SK-N-SH (cell line): ENCODE measurements at regions not wholly inside any gene's neighbourhood (a gene's known extent, or its start where the extent isn't known, plus 50 kb on each side); places are given as distances from the start of the nearest gene placed in this dataset.

Experiments
- EZH2phosphoT487 ChIP-seq: fragments of 200-600 bp; sonication (generic); IDR thresholded peaks from 2 replicates; pipeline ENCODE4 v1.6.1; 2017; ENCODE audit warnings: low read depth, mixed run types, mild to moderate bottlenecking, antibody characterized with exemption, moderate library complexity, borderline replicate concordance
- TF ChIP-seq, protein P1 (sequence below): fragments of 200-600 bp; sonication (generic); IDR thresholded peaks from 2 replicates; pipeline ENCODE4 v1.6.1; 2017; ENCODE audit warnings: antibody characterized with exemption, mild to moderate bottlenecking, moderate library complexity
- TF ChIP-seq, protein P2 (sequence below): fragments of 150-350 bp; IDR thresholded peaks from 2 replicates; pipeline ENCODE4 v1.6.1; 2016; ENCODE audit warnings: mild to moderate bottlenecking, low read depth, low read length

DNA sequence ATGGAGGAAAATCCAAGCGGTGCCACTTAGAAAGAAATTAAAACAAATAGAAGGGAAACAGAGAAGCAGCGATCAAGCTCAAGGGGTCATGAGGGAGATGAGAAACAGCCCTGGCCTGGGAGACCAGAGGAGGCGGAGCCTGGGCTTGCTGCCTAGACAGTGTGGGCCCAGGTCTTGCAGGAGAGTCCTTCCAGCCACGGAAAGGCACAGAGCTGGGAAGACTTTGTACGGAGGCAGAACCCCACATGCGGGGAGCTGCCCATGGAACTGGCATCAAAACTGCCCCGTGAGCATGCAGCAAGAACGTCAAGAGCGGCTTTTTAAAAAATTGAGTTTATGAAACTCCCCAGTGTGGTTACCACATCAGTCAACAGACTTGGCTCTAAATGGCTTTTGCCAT lies 119.4 kb downstream of the IRX1 start:
- TF ChIP-seq, protein P1, sequence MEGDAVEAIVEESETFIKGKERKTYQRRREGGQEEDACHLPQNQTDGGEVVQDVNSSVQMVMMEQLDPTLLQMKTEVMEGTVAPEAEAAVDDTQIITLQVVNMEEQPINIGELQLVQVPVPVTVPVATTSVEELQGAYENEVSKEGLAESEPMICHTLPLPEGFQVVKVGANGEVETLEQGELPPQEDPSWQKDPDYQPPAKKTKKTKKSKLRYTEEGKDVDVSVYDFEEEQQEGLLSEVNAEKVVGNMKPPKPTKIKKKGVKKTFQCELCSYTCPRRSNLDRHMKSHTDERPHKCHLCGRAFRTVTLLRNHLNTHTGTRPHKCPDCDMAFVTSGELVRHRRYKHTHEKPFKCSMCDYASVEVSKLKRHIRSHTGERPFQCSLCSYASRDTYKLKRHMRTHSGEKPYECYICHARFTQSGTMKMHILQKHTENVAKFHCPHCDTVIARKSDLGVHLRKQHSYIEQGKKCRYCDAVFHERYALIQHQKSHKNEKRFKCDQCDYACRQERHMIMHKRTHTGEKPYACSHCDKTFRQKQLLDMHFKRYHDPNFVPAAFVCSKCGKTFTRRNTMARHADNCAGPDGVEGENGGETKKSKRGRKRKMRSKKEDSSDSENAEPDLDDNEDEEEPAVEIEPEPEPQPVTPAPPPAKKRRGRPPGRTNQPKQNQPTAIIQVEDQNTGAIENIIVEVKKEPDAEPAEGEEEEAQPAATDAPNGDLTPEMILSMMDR: no peak
- no peak for TF ChIP-seq EZH2phosphoT487
- TF ChIP-seq, protein P2, sequence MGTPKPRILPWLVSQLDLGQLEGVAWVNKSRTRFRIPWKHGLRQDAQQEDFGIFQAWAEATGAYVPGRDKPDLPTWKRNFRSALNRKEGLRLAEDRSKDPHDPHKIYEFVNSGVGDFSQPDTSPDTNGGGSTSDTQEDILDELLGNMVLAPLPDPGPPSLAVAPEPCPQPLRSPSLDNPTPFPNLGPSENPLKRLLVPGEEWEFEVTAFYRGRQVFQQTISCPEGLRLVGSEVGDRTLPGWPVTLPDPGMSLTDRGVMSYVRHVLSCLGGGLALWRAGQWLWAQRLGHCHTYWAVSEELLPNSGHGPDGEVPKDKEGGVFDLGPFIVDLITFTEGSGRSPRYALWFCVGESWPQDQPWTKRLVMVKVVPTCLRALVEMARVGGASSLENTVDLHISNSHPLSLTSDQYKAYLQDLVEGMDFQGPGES: no peak
